Ovary (tissue), 3 donors: ENCODE measurements at regions not wholly inside any gene's neighbourhood (a gene's known extent, or its start where the extent isn't known, plus 50 kb on each side); places are given as distances from the start of the nearest gene placed in this dataset.

Source experiments
- CTCF ChIP-seq, 3 donors: fragments of 450-650 bp in 2 of 3; fragments of 200-600 bp in 1 of 3; IDR thresholded peaks; one replicate each; pipeline versions ENCODE4 v1.5.1 to v1.8.0; 2016 to 2022; ENCODE audit warnings: antibody characterized with exemption in 3 of 3, mild to moderate bottlenecking in 1 of 3
- EP300 ChIP-seq: sonication (generic); formaldehyde crosslinking; IDR thresholded peaks from one replicate; pipeline ENCODE4 v1.6.1; 2017; ENCODE audit warnings: antibody characterized with exemption
- POLR2A ChIP-seq: fragments of 450-650 bp; IDR thresholded peaks from one replicate; pipeline ENCODE4 v1.6.1; 2017; ENCODE audit warnings: antibody characterized with exemption, mild to moderate bottlenecking, moderate library complexity
- donor health status: DM: no; HTN: no; CAD: no.

GRCh38 chr20:58024241-58024721, 204.2 kb downstream of the ANKRD60 start:
- TF ChIP-seq CTCF (IDR thresholded peaks at IDR 0.05) (no peak), POLR2A (no peak), EP300 (no peak)
